HS-27A (cell line): ENCODE measurements at regions not wholly inside any gene's neighbourhood (a gene's known extent, or its start where the extent isn't known, plus 50 kb on each side); places are given as distances from the start of the nearest gene placed in this dataset.

ENCODE experiments used
- DNase-seq: peaks from one replicate; pipeline ENCODE4 v3.0.0-alpha.2; 2012; ENCODE audit warnings: low read depth, missing footprints

DNA sequence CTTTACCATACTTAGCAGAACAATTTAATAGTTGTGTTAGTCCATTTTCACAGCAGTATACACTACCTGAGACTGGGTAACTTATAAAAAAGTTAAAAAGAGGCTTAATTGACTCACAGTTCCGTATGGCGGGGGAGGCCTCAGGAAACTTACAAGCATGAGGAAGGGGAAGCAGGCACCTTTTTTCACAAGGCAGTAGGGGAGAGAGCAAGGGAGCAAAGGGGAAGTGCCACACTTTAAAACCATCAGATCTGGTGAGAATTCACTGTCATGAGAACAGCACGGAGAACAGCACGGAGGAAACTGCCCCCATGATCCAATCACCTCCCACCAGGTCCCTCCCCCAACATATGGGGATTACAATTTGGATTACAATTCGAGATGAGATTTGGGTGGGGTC is 269.9 kb downstream of the MTRR start:
- no peak for DNase-seq

DNA sequence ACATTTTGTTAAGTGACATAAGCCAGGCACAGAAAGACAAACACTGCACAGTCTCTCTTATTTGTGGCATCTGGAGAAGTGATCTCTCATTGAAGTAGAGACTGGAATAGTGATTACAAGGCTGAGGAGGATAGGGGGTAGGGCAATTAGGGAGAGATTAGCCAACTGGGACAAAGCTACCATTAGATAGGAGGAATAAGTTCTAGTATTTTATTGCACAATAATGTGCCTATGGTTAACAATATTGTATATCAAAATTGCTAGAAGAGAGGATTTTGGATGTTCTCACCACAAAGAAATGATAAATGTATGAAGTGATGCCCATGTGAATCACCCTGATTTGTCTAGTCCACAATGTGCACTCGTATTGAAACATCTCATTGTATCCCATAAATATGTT is 281.8 kb downstream of the MTRR start:
- DNase-seq: no peak

DNA sequence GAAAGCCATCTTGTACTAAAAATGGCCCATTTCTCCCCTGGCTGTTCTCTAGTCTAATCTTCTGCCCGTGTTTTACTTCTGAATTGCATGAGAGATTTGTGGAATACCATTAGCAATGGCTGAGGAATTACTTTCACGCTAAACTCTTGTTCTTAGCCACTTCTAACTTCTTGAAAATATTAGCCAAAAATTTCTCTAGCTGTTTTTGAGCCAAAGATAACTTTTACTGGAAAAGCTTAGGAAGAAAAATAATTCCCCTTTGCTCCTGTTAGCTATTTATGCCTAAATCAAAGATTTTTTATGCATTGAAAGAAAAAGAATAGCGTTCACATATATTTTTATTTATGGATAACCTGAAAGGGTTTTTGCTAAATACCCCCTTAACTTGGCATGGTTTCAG is 287.8 kb downstream of the MTRR start:
- no peak for DNase-seq

DNA sequence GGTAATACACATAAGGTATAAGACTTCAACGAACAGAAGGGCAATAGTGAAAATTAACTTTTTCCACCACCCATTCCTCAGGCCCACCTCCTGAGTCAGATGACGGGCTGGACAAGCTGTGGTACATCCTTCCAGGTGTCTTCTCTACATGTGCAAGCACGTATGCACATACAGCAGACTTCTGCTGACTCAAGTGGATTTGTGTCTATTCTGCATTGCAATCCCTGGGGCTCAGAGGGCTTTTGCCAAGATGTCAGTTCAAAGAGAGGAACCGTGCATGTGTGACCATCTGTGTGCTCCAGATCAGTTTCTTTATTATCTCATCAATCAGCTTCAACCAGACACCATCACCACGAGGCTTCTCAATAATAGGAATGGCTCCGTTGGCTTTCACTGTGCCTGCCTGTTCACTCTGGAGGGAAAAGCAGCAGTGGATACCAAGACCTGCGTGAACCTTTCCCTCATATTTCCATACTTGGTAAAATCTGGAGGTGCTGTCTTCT is 288.4 kb downstream of the MTRR start:
- no peak for DNase-seq

DNA sequence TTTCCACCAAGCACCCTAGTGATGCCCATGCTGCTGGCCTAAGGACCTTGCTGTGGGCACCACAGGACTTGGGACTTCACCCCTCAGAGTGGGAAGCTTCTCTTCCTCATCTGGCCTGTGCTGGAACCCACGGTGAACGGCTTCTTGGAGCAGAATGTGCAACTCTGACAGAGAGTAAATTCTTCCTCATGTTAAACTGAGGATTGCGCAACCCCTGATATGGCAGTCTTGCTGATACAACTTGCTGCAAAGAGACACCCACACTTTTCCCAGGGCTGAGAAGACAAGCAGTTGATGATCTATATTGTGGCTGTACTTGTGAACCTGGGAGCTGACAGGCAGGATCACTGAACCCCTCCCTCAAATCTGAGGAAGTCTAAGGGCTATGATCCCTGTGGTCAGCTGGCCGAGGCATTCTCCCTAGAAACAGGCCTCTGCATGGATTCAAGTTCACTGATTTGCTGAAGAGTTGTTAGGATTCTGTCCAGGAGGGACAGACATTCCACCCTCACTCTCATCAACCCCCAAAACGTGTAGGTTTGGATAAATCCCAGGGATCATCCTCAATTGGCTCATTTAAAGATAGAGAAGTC is 307.2 kb downstream of the MTRR start:
- DNase-seq: no peak

DNA sequence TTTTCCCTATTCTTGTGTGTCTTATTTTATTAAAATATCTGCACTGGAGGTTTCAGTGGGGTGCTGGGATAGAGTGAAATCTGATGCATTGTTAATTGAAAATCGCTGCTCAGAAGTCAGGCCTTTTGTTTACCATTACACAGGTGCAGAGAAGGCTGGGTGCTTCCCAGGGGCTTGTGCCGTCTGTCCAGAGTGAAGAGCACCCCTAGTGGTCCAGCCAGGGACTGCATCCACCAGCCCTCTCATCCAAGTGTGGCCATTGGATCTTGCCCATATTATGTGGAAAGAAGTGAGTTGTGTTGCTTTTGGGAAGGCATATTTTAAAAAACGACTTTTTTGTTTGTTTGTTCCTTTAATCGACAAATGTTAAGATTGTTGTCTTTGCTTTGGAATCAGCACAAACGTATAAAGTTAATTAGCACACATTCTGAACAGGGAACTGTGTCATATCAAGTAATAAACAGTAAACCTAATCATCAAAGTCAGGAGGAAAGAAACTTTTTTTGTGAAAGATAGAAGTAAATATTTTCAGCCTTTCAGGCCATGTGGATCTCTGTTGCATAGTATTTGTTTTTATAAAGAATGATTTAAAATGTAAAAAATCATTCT is 315.6 kb downstream of the MTRR start:
- DNase-seq: no peak

DNA sequence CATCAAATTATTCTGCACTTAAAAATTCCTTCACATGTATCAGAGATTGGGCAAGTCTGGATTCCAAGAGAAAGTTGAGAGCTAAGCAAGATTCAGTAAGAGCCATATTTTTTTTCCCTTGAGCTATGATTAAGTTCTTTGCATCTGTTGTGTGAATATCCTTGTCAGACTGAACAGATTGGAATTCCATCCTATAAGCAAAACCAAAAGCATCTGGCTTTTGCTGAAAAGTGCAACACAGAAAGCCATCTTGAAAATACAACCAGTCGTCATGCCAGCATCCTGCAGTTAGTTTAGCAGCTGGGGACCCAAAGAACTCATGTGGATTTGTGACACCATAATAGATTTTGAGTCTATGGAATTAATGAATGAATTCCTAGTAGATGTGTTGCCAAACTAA is 316.9 kb downstream of the MTRR start:
- DNase-seq: no peak

DNA sequence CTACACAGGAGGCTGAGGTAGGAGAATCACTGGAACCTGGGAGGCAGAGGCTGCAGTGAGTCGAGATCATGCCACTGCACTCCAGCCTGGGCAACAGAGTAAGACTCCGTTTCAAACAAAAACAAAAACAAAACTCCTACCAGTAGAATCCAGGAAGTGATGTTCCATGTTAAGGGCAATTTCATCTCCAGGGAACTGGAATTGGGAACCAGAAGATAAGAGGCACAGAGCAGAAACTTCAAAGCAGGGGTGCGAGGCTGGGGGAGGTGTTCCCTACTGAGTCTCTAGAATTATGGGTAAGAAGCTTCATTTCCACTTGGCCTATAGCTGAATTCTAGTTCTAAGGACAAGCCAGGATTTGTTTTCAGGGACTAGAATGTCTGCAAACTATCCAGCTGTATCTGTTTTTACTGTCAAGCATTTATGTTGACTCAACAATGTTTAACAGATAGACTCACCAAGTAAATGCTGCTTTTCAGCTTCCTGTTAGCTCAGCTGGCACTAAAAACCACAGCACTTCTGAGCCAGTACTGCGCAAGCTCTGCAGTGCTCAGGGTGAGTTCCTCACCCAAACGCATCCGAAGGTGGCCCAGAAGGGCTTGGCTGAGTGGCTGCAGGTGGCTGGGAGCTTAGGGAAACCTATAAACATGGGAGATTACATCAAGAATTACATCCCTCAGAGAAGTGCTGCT is 320.1 kb downstream of the MTRR start:
- no peak for DNase-seq

DNA sequence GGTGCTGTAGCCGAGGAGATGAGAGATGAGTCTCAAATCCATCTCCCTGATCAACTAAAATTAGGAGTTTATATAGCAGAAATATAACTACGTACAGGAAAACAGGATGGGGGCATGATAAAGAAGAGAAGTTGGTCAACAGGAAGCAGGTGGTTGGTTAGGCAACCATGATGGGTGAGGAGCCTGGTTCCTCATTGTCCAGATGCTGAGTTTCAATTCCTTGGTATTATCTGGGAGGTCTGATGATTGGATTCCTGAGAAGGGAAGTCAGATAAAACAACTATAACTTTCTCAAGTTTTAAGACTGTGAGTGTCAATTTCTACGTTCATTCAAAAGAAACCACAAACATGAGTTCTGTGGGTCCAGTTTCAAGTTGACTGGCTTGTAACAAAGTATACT is 323.9 kb downstream of the MTRR start:
- no peak for DNase-seq

DNA sequence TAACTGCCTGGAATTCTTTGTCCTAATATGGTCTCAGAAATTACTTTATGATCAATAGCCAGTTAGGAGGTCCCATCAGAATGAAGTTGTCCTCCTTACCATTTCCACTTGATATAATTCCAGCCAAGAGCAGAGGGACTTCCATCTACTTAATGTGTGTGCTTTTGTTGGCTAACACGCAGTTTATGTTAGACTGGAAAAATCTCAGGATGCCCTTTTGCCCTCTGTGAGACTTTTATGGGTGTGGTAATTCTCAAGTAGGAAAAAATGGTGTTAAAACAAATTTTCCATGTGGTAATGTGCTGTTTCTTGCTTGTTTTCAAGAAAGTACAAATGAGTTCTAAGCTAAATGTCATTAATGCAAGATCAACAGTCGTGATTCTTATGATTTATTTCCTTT is 327.1 kb downstream of the MTRR start:
- DNase-seq: no peak

DNA sequence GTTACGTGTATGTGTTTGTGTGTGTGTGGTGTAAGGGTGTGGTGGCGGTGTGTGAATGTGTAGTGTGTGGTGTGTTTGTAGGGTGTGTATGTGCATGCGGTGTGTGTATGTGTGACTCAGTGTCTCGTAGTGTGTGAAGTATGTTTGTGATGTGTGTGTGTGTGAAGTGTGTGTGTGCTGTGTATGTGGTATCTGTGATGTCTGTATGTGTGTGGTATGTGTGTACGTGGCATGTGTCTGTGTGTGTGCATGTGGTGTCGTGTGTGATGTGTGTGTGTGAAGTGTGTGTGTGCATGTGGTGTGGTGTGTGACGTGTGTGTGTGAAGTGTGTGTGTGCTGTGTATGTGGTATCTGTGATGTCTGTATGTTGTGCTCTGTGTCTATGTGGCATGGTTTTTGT is 339.4 kb downstream of the MTRR start:
- DNase-seq: no peak

DNA sequence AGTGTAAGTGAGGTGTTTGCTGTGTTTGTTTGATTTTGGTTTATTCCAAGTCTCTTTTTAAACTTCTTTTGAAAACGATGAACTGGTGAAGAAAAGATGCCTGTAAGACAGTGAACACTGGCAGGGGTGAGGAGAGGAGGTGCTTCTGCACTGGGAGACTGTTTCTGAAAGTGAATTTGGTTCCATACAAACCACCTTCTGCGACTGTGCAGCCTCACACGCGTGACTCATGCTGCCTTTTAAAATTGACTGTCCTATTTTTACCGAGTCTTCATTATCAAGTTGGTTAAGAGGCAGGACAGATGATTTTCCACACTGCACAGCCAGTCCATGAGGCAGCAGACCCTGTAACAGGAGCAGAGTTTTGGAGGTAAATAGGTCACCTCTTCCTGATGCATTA is 340.6 kb downstream of the MTRR start:
- DNase-seq: no peak

DNA sequence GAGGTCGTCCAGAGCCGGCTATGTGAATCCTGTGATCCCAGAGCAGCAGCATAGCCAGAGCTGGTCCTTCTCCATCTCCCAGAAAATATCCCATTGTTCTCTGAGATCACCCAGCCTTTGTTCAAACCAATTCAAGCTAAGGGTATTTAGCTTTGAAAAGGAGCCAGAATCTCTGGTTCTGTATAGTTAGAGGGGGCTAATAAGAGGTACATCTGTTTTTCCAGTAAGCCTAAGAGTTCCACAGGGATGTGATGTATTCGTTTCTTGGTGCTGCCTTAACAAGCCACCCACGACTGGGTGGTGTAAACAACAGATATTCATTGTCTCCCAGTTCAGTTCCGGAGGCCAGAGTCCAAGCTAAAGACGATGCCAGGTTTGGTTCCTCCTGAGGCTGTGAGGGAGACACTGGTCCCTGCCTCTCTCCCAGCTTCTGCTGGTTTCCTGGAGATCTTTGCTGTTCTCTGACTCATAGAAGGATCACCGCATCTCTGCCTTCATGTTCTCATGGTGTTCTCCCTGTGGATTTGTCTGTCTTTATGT is 344.8 kb downstream of the MTRR start:
- DNase-seq: no peak

DNA sequence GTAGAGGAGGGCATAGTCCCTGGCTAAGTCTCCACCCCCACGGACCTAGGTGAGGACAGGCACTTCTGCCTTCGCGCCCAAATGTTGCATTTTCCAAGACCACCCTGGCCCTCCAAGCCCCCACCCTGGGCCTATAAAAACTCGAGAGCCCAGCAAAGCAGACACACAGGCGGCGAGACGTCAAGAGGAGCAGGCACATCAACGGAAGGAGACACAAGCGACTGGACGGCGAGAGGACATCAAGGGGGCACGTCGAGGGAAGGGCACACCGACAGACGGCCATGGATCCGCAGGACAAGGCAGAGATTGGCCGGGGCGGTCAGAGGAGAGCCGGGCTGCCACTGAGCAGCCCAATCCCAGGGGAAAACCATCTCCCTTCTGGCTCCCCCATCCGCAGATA is 348.0 kb downstream of the MTRR start:
- no peak for DNase-seq

DNA sequence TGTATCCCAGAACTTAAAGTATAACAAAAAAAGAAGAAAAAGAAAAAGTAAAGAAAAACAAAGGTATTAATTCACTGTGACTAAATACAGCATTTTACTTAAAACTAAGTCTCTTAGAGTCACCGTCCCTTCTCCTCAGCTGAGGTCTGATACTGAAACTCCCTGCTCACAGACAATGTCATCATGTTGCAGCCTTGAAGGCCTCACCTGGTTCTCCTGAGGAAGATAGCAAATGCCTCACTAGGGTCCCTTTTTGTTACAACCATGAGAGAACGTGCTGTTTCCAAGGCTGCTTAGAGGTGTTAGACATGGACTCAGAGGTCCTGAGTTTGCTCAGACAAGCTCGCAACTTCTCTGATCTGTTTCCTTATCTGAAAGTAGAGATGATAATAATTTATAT is 357.2 kb downstream of the MTRR start:
- no peak for DNase-seq

DNA sequence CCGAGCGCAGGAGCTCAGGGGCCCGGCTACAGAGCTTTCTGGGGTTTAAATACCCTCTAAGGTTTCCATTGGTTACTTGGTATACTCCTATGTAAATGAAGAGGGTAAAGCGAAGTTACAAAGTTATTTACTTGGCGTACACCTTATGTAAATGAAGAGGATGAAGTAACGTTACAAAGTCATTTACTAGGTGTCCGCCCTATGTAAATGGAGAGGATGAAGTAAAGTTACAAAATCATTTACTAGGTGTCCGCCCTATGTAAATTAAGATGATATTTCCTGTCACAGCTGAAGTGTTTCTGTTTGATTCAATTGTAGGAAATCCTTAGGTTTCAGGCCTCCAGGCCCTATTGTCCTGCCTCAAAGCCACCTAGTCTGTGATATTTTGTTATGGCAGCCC is 358.2 kb downstream of the MTRR start:
- DNase-seq: no peak

DNA sequence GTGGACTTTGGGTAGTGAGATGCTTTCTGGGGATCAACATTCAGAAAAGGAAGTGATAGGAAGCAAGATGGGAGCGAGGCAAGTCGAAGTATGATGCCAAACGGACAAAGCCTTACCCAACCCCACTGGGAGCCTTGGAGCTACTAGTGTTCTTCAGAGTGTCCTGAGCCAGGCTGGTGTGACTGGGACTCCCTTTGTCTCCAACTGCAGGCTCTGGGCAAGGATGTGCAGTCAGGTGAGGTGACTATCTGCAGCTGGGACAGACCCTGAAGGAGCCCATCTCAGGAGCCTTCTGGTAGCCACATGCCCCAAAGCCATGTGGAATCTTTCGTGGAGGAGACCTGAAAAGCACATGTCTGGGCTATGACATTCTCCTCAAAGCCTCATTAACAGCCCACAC is 360.6 kb downstream of the MTRR start:
- DNase-seq: no peak

DNA sequence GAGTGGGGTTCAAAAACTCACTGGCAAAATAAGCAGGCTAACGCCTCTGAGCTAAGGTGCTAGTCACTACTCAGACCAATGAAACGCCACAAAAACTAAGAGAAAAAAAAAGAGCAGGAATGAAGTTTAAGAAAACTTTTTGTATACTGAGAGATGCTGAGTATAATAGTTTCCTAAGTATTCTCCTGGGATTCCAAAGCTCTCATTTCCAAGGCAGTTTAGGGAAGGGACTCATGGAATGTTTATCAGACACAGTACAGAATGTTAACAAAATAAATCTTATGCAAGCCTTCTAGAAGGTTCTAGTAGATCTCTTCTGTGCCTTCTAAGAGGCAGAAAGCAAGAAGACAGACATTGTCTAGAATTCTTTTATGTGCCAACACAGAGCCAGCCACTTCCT is 361.9 kb downstream of the MTRR start:
- DNase-seq: no peak

DNA sequence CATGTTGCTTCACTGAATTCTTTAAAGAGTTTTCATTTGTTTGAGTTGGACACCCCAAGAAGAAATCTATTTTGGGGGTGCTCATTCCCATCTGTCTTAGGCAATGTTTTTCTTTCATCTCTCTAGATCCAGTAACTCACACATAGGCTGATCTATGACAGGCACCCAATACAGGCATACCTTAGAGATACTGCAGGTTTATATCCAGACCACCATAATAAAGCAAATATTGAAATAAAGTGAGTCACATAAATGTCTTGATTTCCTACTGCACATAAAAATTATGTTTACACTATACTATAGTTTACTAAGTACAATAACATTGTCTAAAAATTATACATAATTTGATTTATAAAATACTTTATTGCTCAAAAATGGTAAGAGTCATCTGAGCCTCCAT is 364.5 kb downstream of the MTRR start:
- DNase-seq: no peak

DNA sequence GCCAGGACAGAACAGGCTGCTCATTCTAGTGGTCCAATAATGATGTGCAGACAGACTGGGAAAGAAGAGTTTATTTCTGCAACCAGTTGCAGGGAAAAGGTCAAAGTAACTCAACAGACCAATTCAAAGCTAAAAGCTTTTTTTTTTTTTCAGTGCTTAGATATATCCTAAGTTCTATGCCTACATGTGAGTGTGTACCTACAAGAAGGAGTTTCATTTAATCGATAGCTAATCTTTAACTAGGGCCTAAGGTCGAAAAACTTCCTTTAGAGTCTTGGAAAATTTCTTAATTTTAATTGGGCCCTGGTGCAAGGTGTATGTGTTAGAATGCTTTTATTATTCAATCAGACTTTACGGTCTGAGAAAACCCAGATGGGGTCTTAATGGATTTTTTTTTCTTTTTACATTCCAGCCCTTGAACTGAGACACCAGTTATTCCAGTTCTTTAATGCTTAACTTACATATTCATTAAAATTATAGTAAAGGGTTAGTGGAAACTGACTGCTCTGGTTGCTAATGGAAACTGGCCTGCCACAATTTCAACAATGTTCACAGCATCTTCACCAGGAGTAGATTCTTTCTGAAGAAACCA is 365.3 kb downstream of the MTRR start:
- no peak for DNase-seq

DNA sequence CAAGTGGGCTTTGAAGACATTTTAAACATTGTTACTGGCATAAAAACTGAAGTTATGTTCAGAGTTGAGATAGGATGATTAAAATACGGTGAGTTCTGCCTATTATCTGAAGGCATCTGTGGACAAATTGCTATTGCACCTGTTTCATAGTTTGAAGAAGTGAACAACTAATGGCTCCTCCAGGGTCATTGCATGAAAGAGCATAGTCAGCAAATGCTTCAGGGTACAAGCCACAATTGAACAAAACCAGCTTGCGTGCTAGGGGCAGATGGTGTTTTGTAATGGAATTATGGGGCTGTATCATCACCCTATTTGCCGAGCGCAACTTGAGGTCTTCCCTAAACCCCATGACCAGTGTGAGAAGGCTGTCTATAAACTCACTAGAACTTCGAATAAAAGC is 369.1 kb downstream of the MTRR start:
- no peak for DNase-seq

DNA sequence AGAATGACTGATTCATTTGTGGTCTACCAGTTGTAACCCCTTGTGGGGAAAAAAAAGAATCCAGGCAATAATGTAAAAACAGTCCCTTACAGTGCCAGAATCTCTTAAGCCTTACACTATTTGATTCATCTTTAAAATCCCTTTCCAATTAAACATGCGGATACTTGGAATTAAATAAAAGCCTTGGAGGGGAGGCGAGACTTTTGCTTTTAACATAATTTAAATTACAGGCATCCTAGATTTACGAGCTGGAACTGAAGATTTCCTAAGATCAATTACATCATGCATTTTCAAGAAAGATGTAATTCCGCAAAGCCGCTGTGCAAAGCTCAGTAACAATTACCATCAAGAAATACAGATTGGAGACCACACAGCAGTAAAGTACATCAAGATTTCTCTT is 370.2 kb downstream of the MTRR start:
- no peak for DNase-seq

DNA sequence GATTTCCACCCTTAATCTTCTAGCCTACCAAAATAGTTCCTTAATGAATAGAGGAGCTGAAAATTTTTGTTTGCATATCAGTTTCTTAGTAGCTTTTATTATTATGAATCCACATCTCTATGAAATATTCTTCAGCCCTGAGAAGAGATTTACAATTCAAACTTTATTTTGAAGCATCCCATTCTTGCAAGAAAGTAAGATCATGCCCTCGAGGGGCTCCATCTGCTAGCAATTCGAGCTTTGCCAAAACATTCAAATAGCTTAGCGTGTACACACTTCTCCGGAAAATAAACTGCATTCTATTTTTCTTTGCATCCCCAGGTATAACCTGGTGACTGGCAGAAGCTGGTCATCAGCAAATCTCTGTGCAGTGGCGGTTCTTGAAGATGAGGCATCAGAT is 370.7 kb downstream of the MTRR start:
- DNase-seq: no peak
